GM21723 (cell line): ENCODE measurements at regions not wholly inside any gene's neighbourhood (a gene's known extent, or its start where the extent isn't known, plus 50 kb on each side); places are given as distances from the start of the nearest gene placed in this dataset.
A peak's percentile ranks its signal among the peaks of the same experiment; 100 is the strongest.
"Not testable (repeated sequence)": the region's sequence is repeated elsewhere in the genome, so short reads cannot be mapped to it uniquely, and the experiment has no call there.

Experiments used
- ATAC-seq: cut with Tn5 transposase; IDR thresholded peaks from one replicate; pipeline ENCODE4 v1.9.1; 2021; ENCODE audit warnings: mild to moderate bottlenecking, moderate library complexity; ENCODE audit not compliant: unreplicated experiment

- no peak for ATAC-seq
Observed at GRCh38 chr2:133867166-133867565, 298.9 kb upstream of the NCKAP5 start.

- no peak for ATAC-seq
Observed at GRCh38 chr2:133871545-133872209, 303.4 kb upstream of the NCKAP5 start.

GRCh38 chr2:133878326-133878725, 310.1 kb upstream of the NCKAP5 start:
- no peak for ATAC-seq

GRCh38 chr2:133879703-133880102, 311.4 kb upstream of the NCKAP5 start:
- no peak for ATAC-seq

GRCh38 chr2:133882159-133882558, 313.9 kb upstream of the NCKAP5 start:
- ATAC-seq, result not testable (repeated sequence)

GRCh38 chr2:133884739-133885381, 316.6 kb upstream of the NCKAP5 start:
- ATAC-seq, result no peak

- no peak for ATAC-seq
Observed at GRCh38 chr2:133885847-133886246, 317.6 kb upstream of the NCKAP5 start.

GRCh38 chr2:133886735-133887675, 318.7 kb upstream of the NCKAP5 start:
- peak; percentile 81 for ATAC-seq

GRCh38 chr2:133887676-133888040, 319.4 kb upstream of the NCKAP5 start:
- ATAC-seq, result no peak

GRCh38 chr2:133888107-133888506, 319.8 kb upstream of the NCKAP5 start:
- ATAC-seq, result no peak

GRCh38 chr2:133888621-133889219, 320.5 kb upstream of the NCKAP5 start:
- ATAC-seq, result no peak

GRCh38 chr2:133892352-133892913, 324.2 kb upstream of the NCKAP5 start:
- ATAC-seq, result no peak

- no peak for ATAC-seq
Observed at GRCh38 chr2:133894429-133894828, 326.2 kb upstream of the NCKAP5 start.

GRCh38 chr2:133897838-133898237, 329.6 kb upstream of the NCKAP5 start:
- ATAC-seq, result not testable (repeated sequence)

GRCh38 chr2:133900909-133901308, 332.6 kb upstream of the NCKAP5 start:
- ATAC-seq, result no peak

- no peak for ATAC-seq
Observed at GRCh38 chr2:133906396-133906795, 338.1 kb upstream of the NCKAP5 start.

- no peak for ATAC-seq
Observed at GRCh38 chr2:133906926-133907325, 338.7 kb upstream of the NCKAP5 start.

- ATAC-seq, result no peak
Observed at GRCh38 chr2:133908171-133908570, 339.9 kb upstream of the NCKAP5 start.

- ATAC-seq, result no peak
Observed at GRCh38 chr2:133918141-133918540, 335.7 kb upstream of the MGAT5 start.

GRCh38 chr2:133919285-133919684, 334.6 kb upstream of the MGAT5 start:
- ATAC-seq, result no peak

- no peak for ATAC-seq
Observed at GRCh38 chr2:133927894-133928293, 326.0 kb upstream of the MGAT5 start.
